Lower leg skin (tissue), 3 donors: ENCODE measurements at regions not wholly inside any gene's neighbourhood (a gene's known extent, or its start where the extent isn't known, plus 50 kb on each side); places are given as distances from the start of the nearest gene placed in this dataset.

Experiments used
- POLR2A ChIP-seq, 2 donors: fragments of 450-650 bp; IDR thresholded peaks; one replicate each; pipeline ENCODE4 v1.6.1; 2016 to 2017; ENCODE audit warnings: antibody characterized with exemption in 2 of 2, mild to moderate bottlenecking in 1 of 2, moderate library complexity in 1 of 2
- TF ChIP-seq, protein P1 (sequence below), 3 donors: fragments of 450-650 bp; IDR thresholded peaks; one replicate each; pipeline ENCODE4 v1.5.1; 2016; ENCODE audit warnings: antibody characterized with exemption in 3 of 3, mild to moderate bottlenecking in 3 of 3, moderate library complexity in 2 of 3

DNA sequence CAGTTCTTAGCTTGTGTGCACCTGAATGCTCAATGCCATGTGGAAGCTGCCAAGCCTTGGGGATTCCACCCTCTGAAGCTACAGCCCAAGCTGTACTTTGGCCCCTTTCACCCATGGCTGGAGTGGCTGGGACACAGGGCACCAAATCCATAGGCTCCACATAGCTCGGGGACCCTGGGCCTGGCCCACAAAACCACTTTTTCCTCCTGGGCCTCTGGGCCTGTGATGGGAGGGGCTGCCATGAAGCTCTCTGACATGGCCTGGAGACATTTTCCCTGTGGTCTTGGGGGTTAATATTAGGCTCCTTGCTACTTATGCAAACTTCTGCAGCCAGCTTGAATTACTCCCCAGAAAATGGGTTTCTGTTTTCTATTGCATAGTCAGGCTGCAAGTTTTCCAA lies 579.9 kb downstream of the MATN1 start:
- TF ChIP-seq, protein P1, sequence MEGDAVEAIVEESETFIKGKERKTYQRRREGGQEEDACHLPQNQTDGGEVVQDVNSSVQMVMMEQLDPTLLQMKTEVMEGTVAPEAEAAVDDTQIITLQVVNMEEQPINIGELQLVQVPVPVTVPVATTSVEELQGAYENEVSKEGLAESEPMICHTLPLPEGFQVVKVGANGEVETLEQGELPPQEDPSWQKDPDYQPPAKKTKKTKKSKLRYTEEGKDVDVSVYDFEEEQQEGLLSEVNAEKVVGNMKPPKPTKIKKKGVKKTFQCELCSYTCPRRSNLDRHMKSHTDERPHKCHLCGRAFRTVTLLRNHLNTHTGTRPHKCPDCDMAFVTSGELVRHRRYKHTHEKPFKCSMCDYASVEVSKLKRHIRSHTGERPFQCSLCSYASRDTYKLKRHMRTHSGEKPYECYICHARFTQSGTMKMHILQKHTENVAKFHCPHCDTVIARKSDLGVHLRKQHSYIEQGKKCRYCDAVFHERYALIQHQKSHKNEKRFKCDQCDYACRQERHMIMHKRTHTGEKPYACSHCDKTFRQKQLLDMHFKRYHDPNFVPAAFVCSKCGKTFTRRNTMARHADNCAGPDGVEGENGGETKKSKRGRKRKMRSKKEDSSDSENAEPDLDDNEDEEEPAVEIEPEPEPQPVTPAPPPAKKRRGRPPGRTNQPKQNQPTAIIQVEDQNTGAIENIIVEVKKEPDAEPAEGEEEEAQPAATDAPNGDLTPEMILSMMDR (IDR thresholded peaks at IDR 0.05): no peak
- TF ChIP-seq POLR2A (IDR thresholded peaks at IDR 0.05): no peak
